NCI-H526 treated with DMSO at 0.1 percent for 48 hours (cell line): ENCODE measurements at regions not wholly inside any gene's neighbourhood (a gene's known extent, or its start where the extent isn't known, plus 50 kb on each side); places are given as distances from the start of the nearest gene placed in this dataset.
"Not testable (repeated sequence)": the region's sequence is repeated elsewhere in the genome, so short reads cannot be mapped to it uniquely, and the experiment has no call there.

Experiments
- DNase-seq: peaks from one replicate; lab custom pipeline; 2025; lab: John Stamatoyannopoulos, UW

DNA sequence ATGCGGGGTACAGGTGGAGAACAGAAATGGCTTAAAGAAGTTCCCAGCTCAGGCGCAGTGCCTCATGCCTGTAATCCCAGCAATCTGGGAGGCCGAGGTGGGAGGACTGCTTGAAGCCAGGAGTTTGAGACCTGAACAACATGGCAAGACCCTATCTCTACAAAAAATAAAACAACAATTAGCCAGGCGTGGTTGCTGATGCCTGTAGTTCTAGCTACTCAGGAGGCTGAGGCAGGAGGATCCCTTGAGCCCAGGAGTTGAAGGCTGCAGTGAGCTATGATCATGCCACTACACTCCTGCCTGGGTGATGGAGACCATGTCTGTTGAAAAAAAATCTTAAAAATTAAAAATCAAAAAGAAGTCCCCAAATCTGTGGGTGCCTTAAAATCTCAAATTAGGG, 228.3 kb upstream of the WSB1 start:
- no peak for DNase-seq

DNA sequence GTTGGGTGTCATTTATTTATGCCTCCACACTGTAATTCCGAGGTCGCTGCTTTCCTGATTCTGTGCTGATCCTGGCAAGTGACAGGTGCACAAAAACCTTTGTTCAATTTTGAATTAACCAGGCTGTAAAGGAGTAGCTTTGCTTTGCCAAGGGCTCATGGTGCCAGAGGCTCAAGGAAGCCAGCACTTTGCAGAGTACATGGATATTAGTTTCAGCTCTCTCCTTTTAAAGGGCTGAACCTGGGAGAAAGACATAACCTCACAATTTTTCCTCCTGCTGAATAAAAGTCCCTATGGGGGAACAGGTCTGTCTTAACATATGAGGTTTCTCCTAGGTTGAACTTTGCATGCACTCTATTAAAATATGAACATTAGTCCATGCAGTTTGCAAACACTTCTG, 227.6 kb upstream of the WSB1 start:
- no peak for DNase-seq

GRCh38 chr17:27069842-27070508, 223.9 kb upstream of the WSB1 start:
- DNase-seq = no peak

GRCh38 chr17:27070836-27071235, 223.1 kb upstream of the WSB1 start:
- no peak for DNase-seq

DNA sequence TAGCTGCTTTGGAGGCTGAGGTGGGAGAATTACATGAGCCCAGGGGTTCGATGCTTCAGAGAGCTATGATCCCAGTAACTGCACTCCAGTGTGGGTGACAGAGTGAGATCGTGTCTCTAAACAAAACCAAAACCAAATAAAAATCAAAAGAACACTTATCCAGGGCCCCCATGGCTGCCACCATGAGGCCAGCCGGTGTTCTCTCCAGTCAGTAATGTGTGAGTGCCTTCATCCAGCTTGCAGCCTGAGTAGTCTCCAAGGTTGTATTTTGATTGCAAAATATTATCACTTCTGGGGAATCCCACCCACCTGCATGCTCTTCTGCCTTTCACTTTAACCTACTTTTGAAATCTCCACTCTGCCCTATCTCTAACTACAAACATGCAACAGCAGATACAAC, 221.0 kb upstream of the WSB1 start:
- DNase-seq = no peak

GRCh38 chr17:27076814-27077213, 217.1 kb upstream of the WSB1 start:
- DNase-seq = no peak

DNA sequence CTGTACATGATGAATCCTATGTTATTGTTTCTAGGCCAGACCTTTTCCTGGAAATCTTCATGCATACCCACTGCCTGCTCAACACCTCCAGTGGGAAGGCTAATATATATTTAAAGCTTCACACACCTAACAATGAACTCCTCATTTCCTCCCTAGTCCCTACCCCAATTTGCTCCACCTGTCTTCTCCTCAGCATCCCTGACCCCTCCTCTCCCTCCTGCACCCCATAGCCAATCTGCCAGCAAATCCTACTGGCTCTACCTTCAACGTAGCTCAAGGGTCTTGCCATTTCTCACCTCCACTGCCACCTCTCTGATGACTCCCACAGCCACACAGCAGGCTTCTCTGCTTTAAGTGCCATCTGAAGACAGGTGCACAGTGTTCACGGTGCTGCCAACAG, 215.6 kb upstream of the WSB1 start:
- no peak for DNase-seq

- DNase-seq = no peak
Measured at GRCh38 chr17:27079660-27080059, 214.3 kb upstream of the WSB1 start.

- DNase-seq = no peak
Measured at GRCh38 chr17:27081002-27081638, 212.8 kb upstream of the WSB1 start.

- DNase-seq = no peak
Measured at GRCh38 chr17:27082023-27082774, 211.7 kb upstream of the WSB1 start.

DNA sequence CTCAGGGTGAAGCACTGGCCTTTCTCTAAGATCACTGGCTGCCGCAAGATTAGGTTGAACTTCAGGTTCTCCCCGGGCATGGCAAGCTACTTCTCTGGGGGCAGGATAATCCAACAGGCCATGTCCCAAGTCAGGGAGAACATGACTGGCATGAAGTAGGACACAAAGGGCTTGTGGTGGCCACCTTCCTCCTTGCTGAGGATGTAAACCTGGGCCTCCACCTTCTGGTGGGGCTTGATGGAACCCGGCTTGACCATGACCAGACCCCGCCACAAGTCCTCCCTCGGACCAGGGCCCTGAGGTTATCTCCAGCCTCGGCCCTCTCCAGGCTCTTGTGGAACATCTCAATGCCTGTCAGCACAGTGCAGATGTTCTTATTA, 211.1 kb upstream of the WSB1 start:
- no peak for DNase-seq

GRCh38 chr17:27083408-27084185, 210.3 kb upstream of the WSB1 start:
- DNase-seq = no peak

DNA sequence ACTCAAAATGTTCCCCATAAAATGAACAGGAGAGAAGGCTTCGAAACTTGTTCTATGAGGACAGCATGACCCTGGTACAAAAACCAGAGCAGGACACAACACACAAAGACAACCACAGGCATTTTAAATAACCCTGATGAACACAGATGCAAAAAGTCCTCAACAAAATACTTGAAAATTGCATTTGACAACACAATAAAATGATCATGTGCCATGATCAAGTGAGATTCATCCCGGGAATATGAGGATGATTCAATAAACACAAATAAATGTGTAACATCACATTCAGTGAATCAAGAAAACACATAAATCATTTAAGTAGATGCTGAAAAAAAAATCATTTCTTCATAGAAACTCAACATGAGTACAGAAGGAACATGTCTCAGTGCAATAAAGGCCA, 208.4 kb upstream of the WSB1 start:
- DNase-seq = no peak

DNA sequence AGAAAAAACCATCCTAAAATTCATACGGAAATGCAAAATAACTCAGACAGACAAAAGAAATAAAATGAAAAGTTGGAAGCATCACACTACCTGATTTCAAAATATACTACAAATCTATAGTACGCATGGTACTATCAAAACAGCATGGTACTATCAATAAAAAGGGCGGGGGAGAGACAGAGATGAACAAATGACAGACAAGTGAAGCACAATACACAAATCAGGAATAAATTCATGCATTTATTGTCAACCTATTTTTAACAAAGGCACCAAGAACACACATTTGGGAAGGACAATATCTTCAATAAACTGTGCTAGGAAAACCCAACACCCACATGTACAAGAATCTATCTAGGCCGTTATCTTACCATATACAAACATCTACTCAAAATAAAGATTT, 207.4 kb upstream of the WSB1 start:
- no peak for DNase-seq

DNA sequence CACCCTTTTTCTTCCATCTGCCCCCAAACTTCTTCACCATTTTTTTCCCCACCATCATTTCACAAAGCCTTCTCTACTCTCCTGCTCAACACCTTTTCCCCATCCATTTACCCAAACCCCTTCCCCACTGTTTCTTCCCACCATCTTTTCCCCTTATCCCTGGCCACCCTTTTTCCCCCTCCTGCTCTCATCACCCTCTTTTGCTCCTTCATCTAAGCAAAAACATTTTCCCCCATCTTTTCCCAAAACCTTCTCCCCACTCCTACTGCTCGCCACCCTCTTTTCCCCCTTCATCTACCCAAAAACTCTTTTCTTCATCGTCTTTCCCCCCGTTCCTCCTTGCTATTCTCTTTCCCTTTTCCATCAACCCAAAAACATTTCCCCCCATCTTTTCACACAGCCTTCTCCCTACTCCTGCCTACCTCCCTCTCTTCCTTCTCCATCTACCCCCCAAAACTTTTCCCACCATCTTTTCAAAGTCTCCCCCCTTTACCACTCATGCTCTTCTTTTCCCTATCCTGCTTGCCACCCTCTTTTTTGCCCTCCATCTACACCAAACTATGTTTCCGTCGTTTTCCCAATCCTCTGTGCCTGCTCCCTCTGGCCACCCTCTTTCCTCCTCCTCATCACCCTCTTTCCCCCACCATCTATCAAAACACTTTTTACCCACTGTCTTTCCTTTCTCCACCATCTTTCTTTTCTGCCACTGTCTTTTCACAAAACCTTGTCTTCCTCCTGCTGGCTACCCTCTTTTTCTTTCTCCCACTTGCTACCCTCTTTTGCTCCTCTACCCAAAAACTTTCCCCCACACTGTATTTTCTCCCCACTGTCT, 205.8 kb upstream of the WSB1 start:
- no peak for DNase-seq

DNA sequence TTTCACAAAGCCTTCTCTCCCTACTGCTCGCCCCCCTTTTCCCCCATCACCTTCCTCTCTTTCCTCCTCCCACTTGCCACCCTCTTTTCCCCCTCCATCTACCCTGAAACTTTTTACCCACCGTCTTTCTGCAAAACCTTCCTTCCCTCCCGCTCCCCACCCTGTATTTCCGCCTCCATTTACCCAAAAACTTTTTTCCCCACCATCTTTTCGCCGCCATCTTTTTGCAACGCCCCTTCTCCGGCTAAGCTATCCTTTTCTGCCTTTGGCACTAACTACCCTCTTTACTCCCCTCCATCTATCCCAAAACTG, 205.2 kb upstream of the WSB1 start:
- DNase-seq = no peak

- not testable (repeated sequence) for DNase-seq
Measured at GRCh38 chr17:27089079-27089928, 204.6 kb upstream of the WSB1 start.

DNA sequence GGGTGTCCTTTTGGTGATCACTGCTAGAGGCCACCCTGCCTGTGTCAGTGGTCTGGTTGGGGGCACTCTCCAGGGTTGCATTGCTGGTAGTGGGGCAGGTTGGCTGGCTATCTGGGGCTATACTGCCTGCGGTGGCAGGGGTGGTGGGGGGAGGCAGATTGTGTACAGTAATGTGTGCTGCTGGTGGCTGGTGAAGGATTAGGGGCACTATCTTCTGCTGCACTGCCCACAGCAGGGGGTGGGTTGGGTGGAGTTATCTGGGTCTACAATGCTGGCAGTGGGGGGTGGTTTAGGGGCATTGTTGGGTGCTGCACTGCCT, 204.0 kb upstream of the WSB1 start:
- DNase-seq = no peak

DNA sequence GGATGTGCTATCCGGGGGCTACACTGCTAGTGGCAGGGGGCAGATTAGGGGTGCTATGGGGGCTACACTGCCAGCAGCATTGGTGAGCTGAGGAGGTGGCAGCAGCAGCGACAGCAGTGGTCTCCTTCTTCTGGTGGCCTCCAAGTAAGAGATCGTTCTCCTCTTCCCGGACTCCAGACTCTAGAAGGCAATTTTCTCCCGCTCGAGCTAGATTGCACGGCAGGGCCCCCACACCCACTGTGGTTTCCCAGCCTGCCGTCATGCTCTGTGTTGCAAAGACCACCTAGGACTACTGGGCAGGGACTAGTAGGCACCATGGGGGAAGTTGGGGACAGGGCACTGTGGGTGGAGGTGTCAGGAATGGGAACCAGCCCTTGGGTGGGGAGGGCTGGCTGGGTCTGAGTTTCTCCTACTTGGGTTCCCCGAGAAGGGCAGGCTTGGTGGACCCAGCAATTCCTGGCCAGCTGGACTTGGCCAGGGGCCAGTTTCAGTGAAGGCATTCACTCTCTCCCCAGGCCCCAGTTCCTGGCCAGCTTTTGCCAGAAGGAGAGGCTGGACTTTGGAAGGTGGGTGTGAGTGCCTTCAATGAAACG, 203.4 kb upstream of the WSB1 start:
- DNase-seq = not testable (repeated sequence)

DNA sequence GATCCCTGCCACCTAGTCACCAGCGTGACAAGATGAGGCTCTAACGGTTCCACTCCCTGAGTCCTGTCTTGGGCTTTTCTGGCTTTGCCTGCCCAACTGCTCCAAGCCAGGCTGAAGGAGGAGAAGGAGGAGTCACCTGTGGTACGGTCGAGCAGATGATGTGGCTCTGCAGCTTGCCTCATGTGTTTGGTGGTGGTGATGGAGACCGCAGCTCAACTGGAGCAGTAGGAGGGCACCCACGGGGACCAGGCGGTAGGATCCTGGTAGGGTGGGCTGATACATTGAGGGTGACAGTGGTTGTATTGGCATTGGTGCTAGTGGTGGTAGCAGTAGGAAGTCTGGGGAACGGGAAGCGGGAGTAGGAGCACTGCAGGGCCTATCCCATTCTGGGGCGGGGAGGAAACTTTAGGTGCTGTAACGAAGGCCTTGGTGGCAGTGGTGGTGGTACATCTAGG, 202.8 kb upstream of the WSB1 start:
- no peak for DNase-seq

GRCh38 chr17:27094179-27094578, 199.7 kb upstream of the WSB1 start:
- DNase-seq = not testable (repeated sequence)
